GM18873 (cell line): ENCODE measurements at regions not wholly inside any gene's neighbourhood (a gene's known extent, or its start where the extent isn't known, plus 50 kb on each side); places are given as distances from the start of the nearest gene placed in this dataset.

Experiments
- ATAC-seq: cut with Tn5 transposase; IDR thresholded peaks from one replicate; pipeline ENCODE4 v1.9.1; 2021; ENCODE audit warnings: mild to moderate bottlenecking, moderate library complexity, moderate number of reproducible peaks; ENCODE audit not compliant: unreplicated experiment, low FRiP score

GRCh38 chr2:19786408-19787058 lies 115.2 kb downstream of the TTC32 start:
- ATAC-seq = peak; percentile 64

DNA sequence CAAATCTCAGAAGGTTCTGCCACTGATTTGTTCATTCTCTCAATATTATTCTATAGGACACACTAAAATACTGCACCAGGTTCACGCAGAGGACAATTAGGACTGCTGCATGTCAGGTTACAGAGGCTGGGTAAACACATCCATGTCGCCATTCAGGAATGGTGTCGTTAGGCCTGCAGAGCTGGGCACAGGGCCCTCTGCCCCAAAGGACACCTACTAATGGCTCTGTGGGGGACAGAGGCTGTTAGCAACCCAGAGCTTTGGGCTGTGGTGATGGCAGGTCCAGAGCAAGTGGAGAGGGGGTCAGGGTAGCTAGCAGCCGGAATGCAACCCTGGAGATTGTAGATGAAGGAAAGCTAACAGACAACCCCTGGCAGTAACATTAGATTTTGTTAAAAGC lies 115.9 kb downstream of the TTC32 start:
- no peak for ATAC-seq

- no peak for ATAC-seq
These were observed 116.3 kb downstream of the TTC32 start for GRCh38 chr2:19785447-19785846.

DNA sequence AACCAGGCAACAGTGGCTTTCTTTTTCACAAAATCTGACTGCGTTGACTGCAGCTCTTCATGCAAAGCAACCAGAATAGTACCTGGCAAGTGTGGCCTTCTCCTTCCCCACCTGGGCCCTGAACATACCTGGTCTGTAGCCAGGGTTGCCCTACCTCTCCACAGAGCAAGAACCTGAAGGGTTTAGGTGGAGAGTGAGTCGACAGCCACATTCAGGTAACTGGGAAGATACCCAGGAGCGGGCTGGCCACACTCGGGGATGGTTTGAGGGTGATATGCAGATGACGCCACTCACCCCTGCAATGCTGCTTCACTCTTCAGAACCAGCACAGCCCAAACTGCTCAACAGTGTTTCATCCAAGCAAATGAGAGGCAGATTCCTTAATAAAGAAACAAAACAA lies 117.3 kb downstream of the TTC32 start:
- ATAC-seq = no peak

DNA sequence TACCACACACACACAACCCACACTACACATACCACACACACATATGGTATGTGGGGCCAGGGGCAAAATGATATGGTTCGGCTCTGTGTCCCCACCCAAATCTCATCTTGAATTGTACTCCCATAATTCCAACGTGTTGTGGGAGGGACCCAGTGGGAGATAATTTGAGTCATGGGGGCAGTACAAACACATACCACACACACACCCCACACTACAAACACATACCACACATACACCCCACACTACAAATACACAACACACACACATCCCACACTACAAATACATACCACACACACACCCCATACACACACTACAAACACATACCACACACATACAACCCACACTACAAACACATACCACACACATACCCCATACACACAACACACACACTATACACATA lies 117.8 kb downstream of the TTC32 start:
- no peak for ATAC-seq

GRCh38 chr2:19776941-19777514 lies 124.8 kb downstream of the TTC32 start:
- no peak for ATAC-seq

GRCh38 chr2:19775838-19776237 lies 125.9 kb downstream of the TTC32 start:
- no peak for ATAC-seq

DNA sequence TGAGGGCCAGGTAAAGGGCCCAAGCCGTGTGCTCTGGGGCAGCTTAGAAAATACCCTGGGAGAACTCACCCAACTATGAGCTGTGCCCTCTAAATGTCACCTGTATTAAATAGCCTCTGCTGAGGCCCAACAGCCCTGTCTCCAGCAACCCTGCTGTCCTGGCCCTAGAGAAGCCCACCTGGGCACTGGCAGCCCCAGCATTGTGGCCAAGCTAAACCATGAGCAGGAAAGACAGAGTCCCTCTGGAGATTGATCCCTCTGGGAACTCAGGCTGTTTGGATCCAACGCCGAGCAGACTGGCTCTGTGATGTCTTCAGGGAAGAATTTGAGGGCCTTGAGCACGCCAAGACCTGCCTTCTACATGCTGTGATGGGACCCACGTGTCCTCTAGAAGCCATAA lies 126.5 kb downstream of the TTC32 start:
- ATAC-seq = no peak

DNA sequence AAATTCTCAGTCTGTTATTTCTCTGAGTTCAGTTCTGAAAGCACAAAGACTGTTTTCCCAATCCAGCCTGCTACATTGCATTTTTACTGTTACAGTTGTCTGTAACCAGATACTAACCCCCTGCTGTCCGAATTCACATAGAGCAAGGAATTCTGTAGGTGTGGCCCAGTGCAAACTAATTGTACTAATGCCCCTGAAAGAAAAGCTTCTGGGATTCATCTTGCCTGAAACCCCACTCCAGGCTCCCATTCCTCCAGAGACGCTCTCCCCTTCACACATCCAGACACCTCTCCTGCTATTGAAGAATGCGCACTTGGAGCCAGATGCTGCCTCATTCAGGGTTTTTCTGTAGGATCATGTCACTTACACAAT lies 127.0 kb downstream of the TTC32 start:
- ATAC-seq = no peak

DNA sequence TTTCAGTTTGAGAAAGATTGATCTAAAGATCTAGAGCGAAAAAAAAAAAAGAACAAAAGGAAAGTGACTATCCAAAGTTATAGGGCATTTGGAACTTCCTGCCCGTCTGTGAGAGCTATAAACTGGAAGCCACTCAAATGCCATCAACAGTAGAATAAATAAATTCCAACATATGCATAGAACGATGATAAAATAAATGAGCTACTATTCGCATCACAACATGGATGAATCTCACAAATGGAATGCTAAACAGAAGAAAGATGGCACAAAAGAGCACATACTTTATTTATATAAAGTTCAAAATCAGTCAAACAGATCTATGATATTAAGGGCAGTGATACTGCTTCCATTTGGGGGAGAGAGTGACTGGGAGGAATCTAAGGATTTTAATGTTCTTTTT lies 128.8 kb downstream of the TTC32 start:
- no peak for ATAC-seq

DNA sequence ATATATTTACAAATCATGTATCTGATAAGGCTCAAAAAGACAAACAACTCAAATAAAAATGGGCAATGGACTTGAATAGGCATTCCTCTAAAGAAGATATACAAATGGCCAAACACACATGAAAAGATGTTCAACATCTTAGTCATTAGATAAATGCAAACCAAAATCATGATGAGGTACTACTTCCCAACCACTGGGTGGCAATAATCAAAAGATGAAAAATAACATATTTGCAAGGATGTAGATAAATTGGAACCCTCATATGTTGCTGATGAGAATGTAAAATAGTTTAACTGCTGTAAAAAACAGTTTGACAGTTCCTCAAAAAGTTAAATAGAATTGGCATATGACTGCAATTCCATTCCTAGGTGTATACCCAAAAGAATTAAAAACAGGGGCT lies 132.3 kb downstream of the TTC32 start:
- ATAC-seq = no peak

DNA sequence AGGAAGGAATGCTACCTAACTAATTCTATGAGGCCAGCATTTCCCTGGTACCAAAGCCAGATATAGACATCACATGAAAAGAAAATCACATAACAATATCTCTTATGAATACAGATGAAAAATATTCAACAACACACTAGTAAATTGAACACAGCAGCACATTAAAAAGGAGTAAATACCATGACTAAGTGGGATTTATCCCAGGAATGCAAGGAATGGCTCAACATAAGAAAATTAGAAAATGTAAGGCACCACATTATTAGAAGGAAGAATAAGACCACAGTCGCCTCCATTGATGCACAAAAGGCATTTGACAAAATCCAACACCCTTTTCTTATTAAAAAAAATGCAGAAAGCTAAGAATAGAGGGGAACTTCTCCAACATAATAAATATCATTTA lies 133.9 kb downstream of the TTC32 start:
- ATAC-seq = no peak

DNA sequence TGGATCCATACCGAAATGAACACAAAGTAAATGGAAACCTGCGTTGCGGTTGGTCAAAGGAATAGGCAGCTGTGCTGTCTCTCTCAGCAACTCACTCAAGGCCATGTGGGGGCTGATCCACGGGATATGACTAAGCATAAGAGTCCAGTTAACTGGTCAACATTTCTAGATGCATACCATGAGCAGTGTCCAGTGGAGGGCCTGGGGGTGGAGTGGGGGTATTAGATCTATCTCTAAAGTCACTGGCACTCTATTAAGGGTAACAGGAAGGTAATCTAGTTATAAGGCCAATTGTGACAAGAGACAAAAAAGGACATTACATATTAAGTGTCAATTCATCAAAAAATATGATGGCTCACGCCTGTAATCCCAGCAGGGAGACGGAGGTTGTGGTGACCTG lies 136.8 kb downstream of the TTC32 start:
- no peak for ATAC-seq

GRCh38 chr2:19763731-19764130 lies 138.1 kb downstream of the TTC32 start:
- ATAC-seq = no peak

- no peak for ATAC-seq
These were observed 138.7 kb downstream of the TTC32 start for GRCh38 chr2:19762959-19763605.

- ATAC-seq = no peak
These were observed 139.6 kb downstream of the TTC32 start for GRCh38 chr2:19762142-19762541.

DNA sequence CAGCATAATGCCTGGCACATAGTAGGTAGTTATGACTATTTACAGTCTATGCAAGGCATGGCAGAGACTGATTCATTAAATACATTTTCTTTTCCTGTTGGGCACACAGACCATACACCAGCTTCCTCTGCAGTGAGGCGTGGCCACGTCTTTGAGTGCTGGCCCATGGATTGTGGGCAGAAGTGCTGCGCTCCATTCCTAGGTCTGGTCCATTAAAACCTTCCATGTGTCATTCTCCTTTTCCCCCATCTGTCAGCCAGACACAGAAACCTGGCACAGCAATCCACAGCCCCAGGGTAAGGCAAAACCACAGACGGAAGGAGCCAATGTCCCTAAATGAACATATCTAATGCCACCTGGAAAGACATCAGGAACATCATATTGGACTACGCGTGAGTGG lies 141.9 kb downstream of the TTC32 start:
- ATAC-seq = no peak

DNA sequence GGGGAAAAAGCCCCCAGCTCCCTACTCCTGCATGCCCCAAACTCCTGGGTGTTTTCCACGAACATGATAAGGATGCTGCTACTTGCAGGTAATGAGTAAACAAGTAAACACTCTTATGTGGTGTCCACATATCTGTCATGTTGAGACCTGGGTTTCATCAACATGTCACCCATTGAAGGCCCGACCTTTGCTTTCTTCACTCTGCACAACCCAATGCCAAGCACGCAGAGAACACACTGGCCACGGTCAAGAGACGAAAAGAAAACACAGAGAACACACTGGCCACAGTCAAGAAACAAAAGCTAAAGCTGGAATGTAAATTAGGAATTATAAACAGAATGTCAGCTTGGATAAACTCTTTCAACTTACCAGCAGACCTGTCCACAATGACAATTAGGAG lies 143.1 kb downstream of the TTC32 start:
- no peak for ATAC-seq

GRCh38 chr2:19757586-19757985 lies 144.2 kb downstream of the TTC32 start:
- ATAC-seq = no peak

GRCh38 chr2:19754907-19755306 lies 146.9 kb downstream of the TTC32 start:
- no peak for ATAC-seq

DNA sequence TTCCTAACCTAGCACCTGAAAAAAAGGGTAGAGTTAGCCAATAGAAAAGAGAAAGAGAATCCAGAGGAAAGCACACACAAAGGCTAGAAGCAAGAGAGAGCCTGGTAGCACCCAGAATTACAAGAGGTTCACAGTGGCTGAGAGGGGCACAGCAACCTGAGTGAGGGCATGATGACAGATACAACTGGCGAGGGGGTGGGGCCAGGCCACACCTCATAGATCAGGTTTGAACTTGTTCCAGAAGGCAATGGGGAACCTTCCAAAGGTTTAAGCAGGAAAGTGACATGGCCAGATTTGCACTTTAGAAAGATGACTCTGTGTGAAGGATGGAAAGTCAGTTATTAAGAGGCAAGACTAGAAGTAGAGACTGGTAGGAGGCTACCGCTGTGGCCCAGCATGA lies 148.0 kb downstream of the TTC32 start:
- no peak for ATAC-seq

DNA sequence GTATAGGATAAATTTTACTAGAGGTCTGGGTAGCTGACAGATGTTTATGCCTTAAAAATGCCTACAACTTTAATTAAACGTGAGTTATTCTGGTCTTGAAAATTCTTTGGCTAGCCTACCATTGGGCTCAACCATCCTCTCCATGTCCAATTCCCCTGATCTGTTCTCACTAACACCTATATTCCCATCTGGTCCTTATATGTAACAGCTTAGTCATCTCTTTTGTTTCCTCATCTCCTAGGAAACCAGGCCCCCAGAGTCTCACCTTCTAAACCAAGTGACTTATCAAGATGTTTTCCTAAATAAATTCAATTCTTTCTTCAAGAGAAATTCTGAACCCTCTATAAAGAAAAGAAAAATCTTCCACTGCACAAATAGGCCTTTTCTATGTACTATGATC lies 148.5 kb downstream of the TTC32 start:
- no peak for ATAC-seq
